Glutamatergic neuron (in vitro differentiated cells): ENCODE measurements at regions not wholly inside any gene's neighbourhood (a gene's known extent, or its start where the extent isn't known, plus 50 kb on each side); places are given as distances from the start of the nearest gene placed in this dataset.

Source experiments
- DNase-seq: peaks from one replicate; pipeline ENCODE4 v3.0.0; 2022
- H3K27ac Mint-ChIP-seq: one replicate; pipeline ENCODE4 v1.8.0; 2020; ENCODE audit warnings: mild to moderate bottlenecking, mixed read lengths, inconsistent platforms; ENCODE audit not compliant: unreplicated experiment
- H3K27me3 Mint-ChIP-seq: one replicate; pipeline ENCODE4 v1.8.0; 2020; ENCODE audit warnings: mild to moderate bottlenecking, moderate library complexity, mixed read lengths, inconsistent platforms; ENCODE audit not compliant: unreplicated experiment
- H3K36me3 Mint-ChIP-seq: one replicate; pipeline ENCODE4 v1.8.0; 2020; ENCODE audit warnings: mild to moderate bottlenecking, mixed read lengths, inconsistent platforms; ENCODE audit not compliant: unreplicated experiment
- H3K4me1 Mint-ChIP-seq: one replicate; pipeline ENCODE4 v1.8.0; 2020; ENCODE audit warnings: mild to moderate bottlenecking, low read depth, mixed read lengths, inconsistent platforms; ENCODE audit not compliant: unreplicated experiment
- H3K4me3 Mint-ChIP-seq: one replicate; pipeline ENCODE4 v1.8.0; 2020; ENCODE audit warnings: mild to moderate bottlenecking, mixed read lengths, inconsistent platforms; ENCODE audit not compliant: unreplicated experiment
- H3K9me3 Mint-ChIP-seq: one replicate; pipeline ENCODE4 v1.8.0; 2020; ENCODE audit warnings: mild to moderate bottlenecking, moderate library complexity, mixed read lengths, inconsistent platforms; ENCODE audit not compliant: unreplicated experiment
- CTCF ChIP-seq: fragments of 200-600 bp; sonication (generic); IDR thresholded peaks from one replicate; pipeline ENCODE4 v1.5.0; 2021; ENCODE audit not compliant: partially characterized antibody, unreplicated experiment

DNA sequence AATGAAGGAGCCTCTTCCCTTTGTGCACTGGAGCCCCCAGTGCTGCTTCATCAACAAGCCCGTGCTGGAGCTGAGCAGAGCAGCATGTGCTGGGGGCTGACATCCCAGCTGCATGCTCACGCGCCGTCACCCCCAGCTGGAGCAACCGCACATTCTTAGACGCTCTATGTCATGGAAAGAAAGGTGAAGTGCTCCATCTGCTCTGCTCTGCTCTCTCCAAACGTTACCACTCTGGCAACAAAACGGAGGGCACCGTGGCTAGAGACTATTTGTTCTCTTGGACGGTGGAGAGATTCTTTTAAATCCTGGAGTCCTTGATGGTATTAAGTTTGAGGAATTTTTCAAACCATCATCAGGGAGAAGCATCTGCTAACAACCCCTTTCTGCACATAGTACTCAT, 208.4 kb downstream of the C12orf75 start:
- Mint-ChIP-seq H3K9me3 (no peaks in the 10 kb centered on the region), H3K27me3 (no peaks in the 10 kb centered on the region), H3K4me3 (no peak overlapping the region), H3K27ac (no peak overlapping the region), H3K36me3 (peaks cover 23% of the 10 kb centered on the region), H3K4me1 (no peaks in the 10 kb centered on the region)
- DNase-seq = no peak
- TF ChIP-seq CTCF = no peak

- TF ChIP-seq CTCF = no peak
- Mint-ChIP-seq H3K36me3 (peaks cover 14% of the 10 kb centered on the region), H3K4me3 (no peak overlapping the region), H3K4me1 (no peaks in the 10 kb centered on the region), H3K27ac (no peak overlapping the region), H3K27me3 (no peaks in the 10 kb centered on the region), H3K9me3 (no peaks in the 10 kb centered on the region)
- DNase-seq = no peak
Observed at GRCh38 chr12:105539735-105540134, 209.2 kb downstream of the C12orf75 start.

GRCh38 chr12:105547786-105548185, 217.3 kb downstream of the C12orf75 start:
- no peak overlapping the region for H3K27ac Mint-ChIP-seq
- H3K36me3 Mint-ChIP-seq = no peaks in the 10 kb centered on the region
- DNase-seq = no peak
- TF ChIP-seq CTCF = no peak
- no peak overlapping the region for H3K4me3 Mint-ChIP-seq
- H3K4me1 Mint-ChIP-seq = no peaks in the 10 kb centered on the region
- H3K27me3 Mint-ChIP-seq = peaks cover 2% of the 10 kb centered on the region
- H3K9me3 Mint-ChIP-seq = peaks cover 1% of the 10 kb centered on the region

DNA sequence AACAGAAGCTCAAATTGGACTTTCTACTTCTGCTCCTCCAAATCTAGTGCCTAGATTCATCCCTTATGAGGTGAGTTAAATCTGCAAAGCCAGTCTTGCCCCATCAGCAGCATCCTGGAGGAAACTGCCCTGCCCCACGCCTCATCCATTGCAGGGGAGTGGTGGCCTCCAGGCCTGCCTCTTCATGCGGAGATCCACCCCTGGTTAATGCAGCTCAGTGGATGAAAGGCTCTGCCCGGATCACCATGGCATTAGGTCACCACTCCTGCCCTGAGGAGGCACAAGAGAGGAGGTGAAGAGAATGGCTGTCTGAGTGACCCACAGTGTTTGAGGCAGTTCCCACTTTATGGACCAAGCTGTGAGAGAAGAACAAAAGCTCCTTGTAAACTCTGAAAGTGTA, 218.1 kb downstream of the C12orf75 start:
- H3K27ac Mint-ChIP-seq = no peak overlapping the region
- H3K9me3 Mint-ChIP-seq = peaks cover 1% of the 10 kb centered on the region
- TF ChIP-seq CTCF = no peak
- DNase-seq = no peak
- H3K4me1 Mint-ChIP-seq = no peaks in the 10 kb centered on the region
- peaks cover 2% of the 10 kb centered on the region for H3K27me3 Mint-ChIP-seq
- no peaks in the 10 kb centered on the region for H3K36me3 Mint-ChIP-seq
- H3K4me3 Mint-ChIP-seq = no peak overlapping the region

DNA sequence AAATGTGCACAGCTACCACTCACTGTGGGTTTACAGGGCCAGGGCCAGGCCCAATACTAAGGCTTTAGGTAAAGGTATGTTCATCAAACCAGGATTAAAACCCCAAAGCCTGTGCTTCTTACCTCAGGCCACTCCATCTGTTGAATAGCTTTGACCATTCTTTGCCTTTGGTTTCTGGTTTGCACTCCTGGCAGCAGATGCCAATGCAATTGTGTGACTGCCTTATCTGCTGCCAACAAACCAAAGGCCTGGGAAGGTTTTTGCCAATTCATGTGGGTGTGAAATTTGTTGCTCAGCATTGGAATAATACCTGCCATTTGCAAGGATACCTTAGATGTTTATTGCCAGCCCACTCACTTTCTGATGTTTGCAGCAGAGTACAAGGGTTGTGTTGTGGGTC, 221.6 kb downstream of the C12orf75 start:
- no peak for DNase-seq
- no peak overlapping the region for H3K27ac Mint-ChIP-seq
- no peaks in the 10 kb centered on the region for H3K36me3 Mint-ChIP-seq
- no peaks in the 10 kb centered on the region for H3K4me1 Mint-ChIP-seq
- no peak for TF ChIP-seq CTCF
- peaks cover 1% of the 10 kb centered on the region for H3K9me3 Mint-ChIP-seq
- H3K27me3 Mint-ChIP-seq = peaks cover 3% of the 10 kb centered on the region
- H3K4me3 Mint-ChIP-seq = no peak overlapping the region
